H1 (cell line): ENCODE measurements at regions not wholly inside any gene's neighbourhood (a gene's known extent, or its start where the extent isn't known, plus 50 kb on each side); places are given as distances from the start of the nearest gene placed in this dataset.

ENCODE experiments used
- CTCF ChIA-PET: fragments of 300-600 bp; sonication (Branson Sonifier 250); formaldehyde crosslinking; loops from one replicate; lab custom pipeline; 2021; ENCODE audit not compliant: partially characterized antibody; lab: Charles Lee
- POLR2A ChIA-PET: fragments of 300-600 bp; sonication (Branson Sonifier 250); formaldehyde crosslinking; loops from one replicate; lab custom pipeline; 2021; ENCODE audit warnings: inconsistent platforms; ENCODE audit not compliant: partially characterized antibody; lab: Charles Lee
- DNase-seq, 2 experiments: peaks; one replicate each; pipeline versions ENCODE4 v3.0.0 to v3.0.0-alpha.2; 2010 to 2022; ENCODE audit warnings: low spot score in 2 of 2, low read depth in 1 of 2, mixed read lengths in 1 of 2
- FAIRE-seq: peaks from 2 replicates; lab custom pipeline; 2011; peaks lifted over from hg19 to GRCh38; lab: Jason Lieb, UNC
- H2AFZ ChIP-seq: 2 replicates; pipeline ENCODE4 v1.8.1; 2012; ENCODE audit warnings: low read length, inconsistent platforms
- H2AK5ac ChIP-seq: 2 replicates; pipeline ENCODE4 v1.6.1; 2013; ENCODE audit warnings: low read depth, low read length
- H2BK120ac ChIP-seq: replicated peaks from 2 replicates; pipeline ENCODE3; 2013; ENCODE audit warnings: low read depth, low read length, inconsistent platforms
- H2BK12ac ChIP-seq: 2 replicates; pipeline ENCODE4 v1.6.1; 2013; ENCODE audit warnings: low read depth, low read length
- H2BK15ac ChIP-seq: 2 replicates; pipeline ENCODE4 v1.6.1; 2013; ENCODE audit warnings: low read length
- H2BK20ac ChIP-seq: 2 replicates; pipeline ENCODE4 v1.6.1; 2013; ENCODE audit warnings: low read length
- H2BK5ac ChIP-seq: 2 replicates; pipeline ENCODE4 v1.6.1; 2013; ENCODE audit warnings: low read depth, low read length
- H3K14ac ChIP-seq: 2 replicates; pipeline ENCODE4 v1.6.1; 2013; ENCODE audit warnings: inconsistent platforms; ENCODE audit not compliant: insufficient read length
- H3K18ac ChIP-seq: 2 replicates; pipeline ENCODE4 v1.6.1; 2013; ENCODE audit warnings: low read length; ENCODE audit errors: extremely low read depth
- H3K23ac ChIP-seq: 2 replicates; pipeline ENCODE4 v1.6.1; 2013; ENCODE audit warnings: inconsistent platforms; ENCODE audit not compliant: insufficient read length
- H3K23me2 ChIP-seq: 2 replicates; pipeline ENCODE4 v1.6.1; 2013; ENCODE audit warnings: low read depth, low read length
- H3K27ac ChIP-seq: 2 replicates; pipeline ENCODE4 v1.6.1; 2011; ENCODE audit warnings: low read depth, low read length, inconsistent platforms
- H3K27me3 ChIP-seq, 4 experiments: replicated peaks in 1 of 4; 1 replicate in 1 of 4; 2 replicates in 3 of 4; pipeline versions ENCODE4 v1.6.1 to v1.8.1; 2011 to 2013; ENCODE audit warnings: low read length in 3 of 4, mild to moderate bottlenecking in 3 of 4, inconsistent platforms in 2 of 4, mixed read lengths in 2 of 4, moderate library complexity in 1 of 4; ENCODE audit not compliant: control insufficient read depth in 3 of 4, insufficient read depth in 3 of 4; ENCODE audit errors: extremely low read depth in 1 of 4
- H3K36me3 ChIP-seq, 4 experiments: 2 replicates each; pipeline versions ENCODE4 v1.6.1 to v1.8.1; 2011 to 2013; ENCODE audit warnings: mild to moderate bottlenecking in 4 of 4, low read length in 3 of 4, moderate library complexity in 2 of 4, control low read depth in 1 of 4, inconsistent platforms in 1 of 4; ENCODE audit not compliant: insufficient read depth in 4 of 4, control insufficient read depth in 2 of 4
- H3K4ac ChIP-seq: replicated peaks from 2 replicates; pipeline ENCODE3; 2013; ENCODE audit warnings: low read length, low read depth, mixed read lengths, inconsistent platforms; ENCODE audit not compliant: insufficient read length
- H3K4me1 ChIP-seq, 4 experiments: replicated peaks in 1 of 4; 1 replicate in 1 of 4; 2 replicates in 3 of 4; pipeline versions ENCODE4 v1.6.1 to v1.8.1; 2011 to 2013; ENCODE audit warnings: low read length in 3 of 4, inconsistent platforms in 2 of 4, mixed read lengths in 1 of 4; ENCODE audit not compliant: insufficient read depth in 4 of 4, control insufficient read depth in 3 of 4
- H3K4me2 ChIP-seq, 2 experiments: 2 replicates each; pipeline versions ENCODE4 v1.6.1 to v1.8.1; 2011 to 2013; ENCODE audit warnings: low read depth in 2 of 2, low read length in 2 of 2, control low read depth in 1 of 2, inconsistent platforms in 1 of 2, mild to moderate bottlenecking in 1 of 2; ENCODE audit not compliant: insufficient read depth in 1 of 2
- H3K4me3 ChIP-seq, 4 experiments: fragments of 200-600, 300-600 bp in 1 of 4; sonication (generic), shearing (Covaris generic), sonication (Bioruptor Twin) in 1 of 4; 2 replicates each; pipeline versions ENCODE4 v1.5.1 to v1.8.1; 2011 to 2016; ENCODE audit warnings: low read length in 4 of 4, low read depth in 3 of 4, control low read depth in 2 of 4, inconsistent platforms in 2 of 4, mild to moderate bottlenecking in 2 of 4, mixed read lengths in 1 of 4, moderate library complexity in 1 of 4; ENCODE audit not compliant: insufficient read depth in 2 of 4; ENCODE audit errors: extremely low read depth in 1 of 4
- H3K56ac ChIP-seq: replicated peaks from 2 replicates; pipeline ENCODE3; 2013; ENCODE audit warnings: low read depth, mild to moderate bottlenecking, mixed read lengths, low read length, inconsistent platforms; ENCODE audit not compliant: insufficient read length
- H3K79me1 ChIP-seq: 2 replicates; pipeline ENCODE4 v1.6.1; 2013; ENCODE audit warnings: low read depth, low read length, control low read depth
- H3K79me2 ChIP-seq, 2 experiments: 2 replicates each; pipeline versions ENCODE4 v1.6.1 to v1.8.1; 2012 to 2013; ENCODE audit warnings: low read length in 2 of 2, mild to moderate bottlenecking in 2 of 2, inconsistent platforms in 1 of 2; ENCODE audit not compliant: insufficient read depth in 2 of 2, control insufficient read depth in 1 of 2
- H3K9ac ChIP-seq, 4 experiments: replicated peaks in 1 of 4; 1 replicate in 1 of 4; 2 replicates in 3 of 4; pipeline versions ENCODE4 v1.6.1 to v1.8.1; 2011 to 2013; ENCODE audit warnings: low read depth in 3 of 4, low read length in 3 of 4, control low read depth in 2 of 4, mild to moderate bottlenecking in 2 of 4, moderate library complexity in 2 of 4, inconsistent platforms in 1 of 4; ENCODE audit errors: extremely low read depth in 1 of 4
- H3K9me3 ChIP-seq, 2 experiments: 2 replicates each; pipeline versions ENCODE4 v1.6.1 to v1.8.1; 2012 to 2013; ENCODE audit warnings: mild to moderate bottlenecking in 2 of 2, moderate library complexity in 2 of 2, control low read depth in 1 of 2, inconsistent platforms in 1 of 2, low read depth in 1 of 2, low read length in 1 of 2, mixed read lengths in 1 of 2; ENCODE audit not compliant: insufficient read depth in 2 of 2
- H4K20me1 ChIP-seq, 2 experiments: replicated peaks in 1 of 2; 2 replicates each; pipeline versions ENCODE3 to v1.8.1; 2011 to 2013; ENCODE audit warnings: inconsistent platforms in 2 of 2, low read length in 2 of 2, mild to moderate bottlenecking in 1 of 2; ENCODE audit not compliant: insufficient read depth in 2 of 2, control insufficient read depth in 1 of 2
- H4K5ac ChIP-seq: 2 replicates; pipeline ENCODE4 v1.6.1; 2013; ENCODE audit warnings: low read length, low read depth, mixed read lengths, inconsistent platforms; ENCODE audit not compliant: insufficient read length
- H4K8ac ChIP-seq: 2 replicates; pipeline ENCODE4 v1.8.0; 2013; ENCODE audit warnings: mild to moderate bottlenecking, moderate library complexity, low read length, inconsistent platforms; ENCODE audit not compliant: insufficient read depth; ENCODE audit errors: extremely low read depth
- H4K91ac ChIP-seq: replicated peaks from 2 replicates; pipeline ENCODE3; 2013; ENCODE audit warnings: low read length, mixed read lengths, inconsistent platforms; ENCODE audit not compliant: insufficient read length
- CHD2 ChIP-seq: IDR thresholded peaks from 2 replicates; pipeline ENCODE4 v1.6.1; 2012; ENCODE audit warnings: low read length, improper control_type of control experiment
- CTBP2 ChIP-seq: IDR thresholded peaks from 2 replicates; pipeline ENCODE4 v1.7.0; 2011; ENCODE audit warnings: borderline replicate concordance, mild to moderate bottlenecking, moderate library complexity, mixed read lengths, low read length; ENCODE audit not compliant: insufficient read depth, insufficient read length
- E2F6 ChIP-seq: IDR thresholded peaks from 2 replicates; pipeline ENCODE4 v1.6.1; 2012; ENCODE audit warnings: inconsistent platforms
- EGR1 ChIP-seq: IDR thresholded peaks from 2 replicates; pipeline ENCODE4 v1.6.1; 2011; ENCODE audit warnings: low read depth, low read length, borderline replicate concordance
- KDM4A ChIP-seq: IDR thresholded peaks from one replicate; pipeline ENCODE4 v1.7.1; 2012; ENCODE audit warnings: low read depth, mild to moderate bottlenecking, moderate library complexity, low read length, inconsistent platforms; ENCODE audit not compliant: severe bottlenecking
- POLR2A ChIP-seq, 2 experiments: IDR thresholded peaks; 1 replicate in 1 of 2; 2 replicates in 1 of 2; pipeline ENCODE4 v1.6.1; 2011; ENCODE audit warnings: low read depth in 2 of 2, low read length in 2 of 2, mild to moderate bottlenecking in 2 of 2; ENCODE audit errors: control extremely low read depth in 1 of 2
- RNF2 ChIP-seq: fragments of 200-900, 300-1000 bp; sonication (generic); IDR thresholded peaks from 2 replicates; pipeline ENCODE4 v1.7.1; 2016; ENCODE audit warnings: borderline replicate concordance, low read depth, mild to moderate bottlenecking, antibody characterized with exemption, low read length; ENCODE audit not compliant: poor library complexity, severe bottlenecking; ENCODE audit errors: missing control alignments
- RXRA ChIP-seq: IDR thresholded peaks from 2 replicates; pipeline ENCODE4 v1.6.1; 2011; ENCODE audit warnings: low read depth, mild to moderate bottlenecking, low read length, moderate library complexity; ENCODE audit not compliant: insufficient read depth
- SIRT6 ChIP-seq: IDR thresholded peaks from one replicate; pipeline ENCODE4 v1.7.1; 2012; ENCODE audit warnings: low read length, inconsistent platforms
- SP2 ChIP-seq: IDR thresholded peaks from 2 replicates; pipeline ENCODE4 v1.6.1; 2012; ENCODE audit warnings: mild to moderate bottlenecking, low read length, inconsistent platforms
- TCF12 ChIP-seq: IDR thresholded peaks from 2 replicates; pipeline ENCODE4 v1.6.1; 2011; ENCODE audit warnings: low read depth, mild to moderate bottlenecking, low read length
- TEAD4 ChIP-seq: IDR thresholded peaks from 2 replicates; pipeline ENCODE4 v1.6.1; 2012; ENCODE audit warnings: low read depth, low read length, inconsistent platforms, mixed read lengths
- ZNF274 ChIP-seq: IDR thresholded peaks from 2 replicates; pipeline ENCODE4 v1.7.0; 2012; ENCODE audit warnings: low read length, borderline replicate concordance; ENCODE audit errors: extremely low read depth

- peaks cover 32 to 35% of the 10 kb centered on the region in 2 experiments for H3K9me3 ChIP-seq
- no peak overlapping the region for H4K8ac ChIP-seq
- H3K4me2 ChIP-seq, result no peak overlapping the region
- H2AFZ ChIP-seq, result no peak overlapping the region
- H3K4ac ChIP-seq, result no peak overlapping the region
- H2BK12ac ChIP-seq, result no peak overlapping the region
- DNase-seq (no peak), FAIRE-seq (no peak)
- H3K23ac ChIP-seq, result no peak overlapping the region
- no peak overlapping the region for H2BK15ac ChIP-seq
- no peaks in the 10 kb centered on the region for H3K4me1 ChIP-seq
- ChIA-PET POLR2A (no interaction called here), CTCF (no interaction called here)
- no peaks in the 10 kb centered on the region for H3K79me1 ChIP-seq
- no peaks in the 10 kb centered on the region for H3K79me2 ChIP-seq
- no peak overlapping the region for H3K18ac ChIP-seq
- no peak overlapping the region for H3K14ac ChIP-seq
- H3K27ac ChIP-seq, result no peak overlapping the region
- H2BK120ac ChIP-seq, result no peak overlapping the region
- no peaks in the 10 kb centered on the region for H3K23me2 ChIP-seq
- no peaks in the 10 kb centered on the region for H4K20me1 ChIP-seq
- no peak for TF ChIP-seq CHD2
- TF ChIP-seq RXRA, result no peak
- TF ChIP-seq TCF12, result no peak
- TF ChIP-seq SIRT6, result no peak
- TF ChIP-seq TEAD4, result no peak
- TF ChIP-seq E2F6, result no peak
- TF ChIP-seq ZNF274, result no peak
- TF ChIP-seq EGR1, result no peak
- TF ChIP-seq KDM4A, result no peak
- no peak for TF ChIP-seq SP2
- TF ChIP-seq RNF2, result no peak
- no peak for TF ChIP-seq POLR2A (IDR thresholded peaks at IDR 0.05; ENCODE audit: control extremely low read depth in 1 of 2, low read depth in 2 of 2, low read length in 2 of 2)
- TF ChIP-seq CTBP2, result no peak
- no peak overlapping the region for H2AK5ac ChIP-seq
- H3K27me3 ChIP-seq, result no peaks in the 10 kb centered on the region
- H3K36me3 ChIP-seq, result no peaks in the 10 kb centered on the region; a peak in 1 of 8 replicates
- H3K4me3 ChIP-seq, result no peak overlapping the region
- H2BK20ac ChIP-seq, result no peak overlapping the region
- no peak overlapping the region for H2BK5ac ChIP-seq
- H4K91ac ChIP-seq, result no peak overlapping the region
- no peak overlapping the region for H4K5ac ChIP-seq
- no peak overlapping the region for H3K9ac ChIP-seq
- no peak overlapping the region for H3K56ac ChIP-seq
These were observed 212.5 kb downstream of the NNT start for GRCh38 chr5:43815497-43815896.
